ENCODE measurements at regions not wholly inside any gene's neighbourhood (a gene's known extent, or its start where the extent isn't known, plus 50 kb on each side); places are given as distances from the start of the nearest gene placed in this dataset.

GRCh38 chr1:239775466-239775865 lies 316.2 kb upstream of the FMN2 start:
- H3K9me3 Mint-ChIP-seq: no peaks in the 10 kb centered on the region
- H3K36me3 Mint-ChIP-seq: no peaks in the 10 kb centered on the region
- H3K79me2 ChIP-seq (ENCODE audit: low read depth): no peaks in the 10 kb centered on the region
- H3K9ac ChIP-seq: no peak overlapping the region
- H3K9me3 ChIP-seq (ENCODE audit: low read depth): no peaks in the 10 kb centered on the region
- H3K27ac Mint-ChIP-seq: no peak overlapping the region
- H4K20me1 ChIP-seq (ENCODE audit: low read depth): no peaks in the 10 kb centered on the region
- H3K36me3 ChIP-seq: no peaks in the 10 kb centered on the region
- no peak overlapping the region for H3K4me2 ChIP-seq
- no peaks in the 10 kb centered on the region for H3K27me3 ChIP-seq
- peaks cover 7% of the 10 kb centered on the region for H3K4me1 ChIP-seq
- peaks cover 3% of the 10 kb centered on the region for H3K27me3 Mint-ChIP-seq (ENCODE audit: insufficient read depth, low read depth)
- no peak overlapping the region for H3K4me3 Mint-ChIP-seq
- no peak for TF ChIP-seq CTCF (IDR thresholded peaks at IDR 0.05)
- no peak for TF ChIP-seq EZH2phosphoT487 (IDR thresholded peaks at IDR 0.05)
- no peak for TF ChIP-seq EZH2 (IDR thresholded peaks at IDR 0.05)
- H3F3A ChIP-seq (ENCODE audit: low read depth): no peaks in the 10 kb centered on the region
- H3K27ac ChIP-seq: no peak overlapping the region
- H3K4me3 ChIP-seq: no peak overlapping the region
- DNase-seq (ENCODE audit: low spot score): no peak
- no peak overlapping the region for H2AFZ ChIP-seq (replicated peaks)
- no peaks in the 10 kb centered on the region for H3K4me1 Mint-ChIP-seq

- no peak for DNase-seq (ENCODE audit: low spot score)
- Mint-ChIP-seq H3K9me3 (no peaks in the 10 kb centered on the region), H3K36me3 (no peaks in the 10 kb centered on the region), H3K4me3 (no peak overlapping the region), H3K27me3 (ENCODE audit: insufficient read depth, low read depth) (peaks cover 3% of the 10 kb centered on the region), H3K27ac (no peak overlapping the region), H3K4me1 (no peaks in the 10 kb centered on the region)
- Histone ChIP-seq H3K36me3 (no peaks in the 10 kb centered on the region), H3F3A (ENCODE audit: low read depth) (no peaks in the 10 kb centered on the region), H3K4me1 (peaks cover 7% of the 10 kb centered on the region), H3K9me3 (ENCODE audit: low read depth) (no peaks in the 10 kb centered on the region), H3K9ac (no peak overlapping the region), H3K4me3 (no peak overlapping the region), H3K27ac (no peak overlapping the region), H2AFZ (replicated peaks) (no peak overlapping the region), H3K27me3 (no peaks in the 10 kb centered on the region), H3K4me2 (no peak overlapping the region), H4K20me1 (ENCODE audit: low read depth) (no peaks in the 10 kb centered on the region), H3K79me2 (ENCODE audit: low read depth) (no peaks in the 10 kb centered on the region)
- TF ChIP-seq EZH2 (IDR thresholded peaks at IDR 0.05) (no peak), EZH2phosphoT487 (IDR thresholded peaks at IDR 0.05) (no peak), CTCF (IDR thresholded peaks at IDR 0.05) (no peak)
These were observed 313.4 kb upstream of the FMN2 start for GRCh38 chr1:239778208-239778813.

GRCh38 chr1:239779962-239780361 lies 311.7 kb upstream of the FMN2 start:
- Histone ChIP-seq H3K4me1 (no peaks in the 10 kb centered on the region), H3K9me3 (ENCODE audit: low read depth) (no peaks in the 10 kb centered on the region), H4K20me1 (ENCODE audit: low read depth) (no peaks in the 10 kb centered on the region), H2AFZ (replicated peaks) (no peak overlapping the region), H3K27me3 (no peaks in the 10 kb centered on the region), H3K9ac (no peak overlapping the region), H3K4me2 (no peak overlapping the region), H3F3A (ENCODE audit: low read depth) (no peaks in the 10 kb centered on the region), H3K27ac (no peak overlapping the region), H3K36me3 (no peaks in the 10 kb centered on the region), H3K4me3 (no peak overlapping the region), H3K79me2 (ENCODE audit: low read depth) (no peaks in the 10 kb centered on the region)
- Mint-ChIP-seq H3K27ac (no peak overlapping the region), H3K4me1 (no peaks in the 10 kb centered on the region), H3K27me3 (ENCODE audit: insufficient read depth, low read depth) (peaks cover 3% of the 10 kb centered on the region), H3K4me3 (no peak overlapping the region), H3K36me3 (no peaks in the 10 kb centered on the region), H3K9me3 (no peaks in the 10 kb centered on the region)
- TF ChIP-seq EZH2phosphoT487 (IDR thresholded peaks at IDR 0.05) (no peak), EZH2 (IDR thresholded peaks at IDR 0.05) (no peak), CTCF (IDR thresholded peaks at IDR 0.05) (no peak)
- no peak for DNase-seq (ENCODE audit: low spot score)
